B cell (primary cell): ENCODE measurements at regions not wholly inside any gene's neighbourhood (a gene's known extent, or its start where the extent isn't known, plus 50 kb on each side); places are given as distances from the start of the nearest gene placed in this dataset.

Experiments
- CTCF ChIP-seq: fragments of 200-600 bp; IDR thresholded peaks from one replicate; pipeline ENCODE4 v1.8.0; 2022; ENCODE audit warnings: antibody characterized with exemption, mild to moderate bottlenecking
- EZH2 ChIP-seq: IDR thresholded peaks from 2 replicates; pipeline ENCODE4 v1.6.1; 2012; ENCODE audit warnings: borderline replicate concordance, low read depth, mild to moderate bottlenecking, moderate library complexity, low read length; ENCODE audit not compliant: insufficient read depth, poor library complexity, severe bottlenecking

GRCh38 chr13:91162589-91162988 lies 184.9 kb upstream of the MIR17HG start:
- TF ChIP-seq CTCF (no peak), EZH2 (no peak)
